ENCODE measurements at regions not wholly inside any gene's neighbourhood (a gene's known extent, or its start where the extent isn't known, plus 50 kb on each side); places are given as distances from the start of the nearest gene placed in this dataset.
"Not testable (repeated sequence)": the region's sequence is repeated elsewhere in the genome, so short reads cannot be mapped to it uniquely, and the experiment has no call there.

DNA sequence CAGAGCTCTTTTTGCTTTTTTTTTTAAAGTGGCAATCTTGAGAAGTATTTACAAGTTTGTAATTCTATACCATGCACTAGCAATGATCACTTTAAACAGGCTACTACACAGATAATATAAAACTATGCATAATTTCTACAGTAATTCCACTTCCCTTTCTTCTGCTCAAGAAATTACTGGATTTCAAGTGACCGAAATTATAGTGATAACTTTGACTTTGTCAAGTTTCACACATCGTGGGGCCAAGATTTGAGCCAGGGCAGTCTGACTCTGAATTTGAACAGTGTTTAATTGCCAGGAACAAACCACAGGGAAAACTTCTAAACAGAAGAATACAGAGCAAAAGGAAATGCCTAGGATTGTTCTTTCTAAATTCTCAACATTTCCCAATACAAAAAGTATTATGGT, 288.3 kb upstream of the MKLN1 start:
- no peak overlapping the region for H3K4me3 ChIP-seq (ENCODE audit: low read length)
- no peak overlapping the region for H3K9ac ChIP-seq (ENCODE audit: low read length)
- H3K79me2 ChIP-seq (ENCODE audit: low read length) = peaks cover 85% of the 10 kb centered on the region
- no peak overlapping the region for H3K27ac ChIP-seq (ENCODE audit: low read length)
- TF ChIP-seq, protein P1, sequence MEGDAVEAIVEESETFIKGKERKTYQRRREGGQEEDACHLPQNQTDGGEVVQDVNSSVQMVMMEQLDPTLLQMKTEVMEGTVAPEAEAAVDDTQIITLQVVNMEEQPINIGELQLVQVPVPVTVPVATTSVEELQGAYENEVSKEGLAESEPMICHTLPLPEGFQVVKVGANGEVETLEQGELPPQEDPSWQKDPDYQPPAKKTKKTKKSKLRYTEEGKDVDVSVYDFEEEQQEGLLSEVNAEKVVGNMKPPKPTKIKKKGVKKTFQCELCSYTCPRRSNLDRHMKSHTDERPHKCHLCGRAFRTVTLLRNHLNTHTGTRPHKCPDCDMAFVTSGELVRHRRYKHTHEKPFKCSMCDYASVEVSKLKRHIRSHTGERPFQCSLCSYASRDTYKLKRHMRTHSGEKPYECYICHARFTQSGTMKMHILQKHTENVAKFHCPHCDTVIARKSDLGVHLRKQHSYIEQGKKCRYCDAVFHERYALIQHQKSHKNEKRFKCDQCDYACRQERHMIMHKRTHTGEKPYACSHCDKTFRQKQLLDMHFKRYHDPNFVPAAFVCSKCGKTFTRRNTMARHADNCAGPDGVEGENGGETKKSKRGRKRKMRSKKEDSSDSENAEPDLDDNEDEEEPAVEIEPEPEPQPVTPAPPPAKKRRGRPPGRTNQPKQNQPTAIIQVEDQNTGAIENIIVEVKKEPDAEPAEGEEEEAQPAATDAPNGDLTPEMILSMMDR (IDR thresholded peaks at IDR 0.05; ENCODE audit: low read length) = no peak
- TF ChIP-seq EZH2phosphoT487 (IDR thresholded peaks at IDR 0.05; ENCODE audit: low read length) (no peak), EZH2 (optimal IDR thresholded peaks at IDR 0.05; ENCODE audit: low read depth, low read length) (no peak)
- no peak overlapping the region for H3K4me2 ChIP-seq (ENCODE audit: low read depth, low read length)
- peaks cover 24% of the 10 kb centered on the region; the same call in 1 of the 2 replicates for H4K20me1 ChIP-seq (ENCODE audit: insufficient read depth, low read length)
- H3F3A ChIP-seq (ENCODE audit: insufficient read depth, low read length) = no peaks in the 10 kb centered on the region
- no peaks in the 10 kb centered on the region for H3K36me3 ChIP-seq (replicated peaks; ENCODE audit: insufficient read depth, low read length)
- DNase-seq = no peak
- no peaks in the 10 kb centered on the region for H3K4me1 ChIP-seq (ENCODE audit: low read length)
- no peaks in the 10 kb centered on the region for H3K9me2 ChIP-seq (replicated peaks; ENCODE audit: insufficient read depth, low read length)
- no peaks in the 10 kb centered on the region for H3K9me3 ChIP-seq (replicated peaks; ENCODE audit: insufficient read depth, low read length)
- no peak overlapping the region for H2AFZ ChIP-seq (ENCODE audit: low read length)
- H3K27me3 ChIP-seq (replicated peaks; ENCODE audit: insufficient read depth, low read length) = no peaks in the 10 kb centered on the region

DNA sequence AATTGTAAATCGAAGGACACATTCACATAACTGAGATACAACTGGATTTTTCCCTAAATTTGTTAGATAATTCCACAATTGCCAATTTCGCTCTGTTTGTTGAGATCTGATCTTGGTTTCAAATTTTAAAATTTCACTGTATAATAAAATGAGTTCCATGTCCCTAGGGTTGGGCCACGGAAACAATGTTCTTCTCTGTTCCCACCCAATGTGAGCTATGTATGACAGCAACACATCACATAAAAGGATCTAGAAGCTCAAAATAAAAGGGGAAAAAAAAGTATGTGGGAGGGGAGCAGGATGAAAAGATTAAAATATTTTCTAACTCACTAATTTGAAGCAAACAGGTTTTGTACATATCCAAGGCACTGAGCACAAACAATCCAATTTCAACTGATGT, 287.8 kb upstream of the MKLN1 start:
- Histone ChIP-seq H3K27me3 (replicated peaks; ENCODE audit: insufficient read depth, low read length) (no peaks in the 10 kb centered on the region), H3K27ac (ENCODE audit: low read length) (no peak overlapping the region), H4K20me1 (ENCODE audit: insufficient read depth, low read length) (peaks cover 25% of the 10 kb centered on the region), H3K9me3 (replicated peaks; ENCODE audit: insufficient read depth, low read length) (no peaks in the 10 kb centered on the region), H2AFZ (ENCODE audit: low read length) (no peak overlapping the region), H3K9ac (ENCODE audit: low read length) (no peak overlapping the region), H3K36me3 (replicated peaks; ENCODE audit: insufficient read depth, low read length) (no peaks in the 10 kb centered on the region), H3K79me2 (ENCODE audit: low read length) (peaks cover 85% of the 10 kb centered on the region), H3K4me2 (ENCODE audit: low read depth, low read length) (no peak overlapping the region), H3K4me3 (ENCODE audit: low read length) (no peak overlapping the region), H3K9me2 (replicated peaks; ENCODE audit: insufficient read depth, low read length) (no peaks in the 10 kb centered on the region), H3K4me1 (ENCODE audit: low read length) (no peaks in the 10 kb centered on the region), H3F3A (ENCODE audit: insufficient read depth, low read length) (no peaks in the 10 kb centered on the region)
- DNase-seq = no peak
- TF ChIP-seq, protein P1 (IDR thresholded peaks at IDR 0.05; ENCODE audit: low read length) = no peak
- TF ChIP-seq EZH2phosphoT487 (IDR thresholded peaks at IDR 0.05; ENCODE audit: low read length) = no peak
- no peak for TF ChIP-seq EZH2 (optimal IDR thresholded peaks at IDR 0.05; ENCODE audit: low read depth, low read length)

- Histone ChIP-seq H3K79me2 (ENCODE audit: low read length) (peaks cover 85% of the 10 kb centered on the region), H3K4me1 (ENCODE audit: low read length) (no peaks in the 10 kb centered on the region), H3K9me3 (replicated peaks; ENCODE audit: insufficient read depth, low read length) (no peaks in the 10 kb centered on the region), H3K4me3 (ENCODE audit: low read length) (no peak overlapping the region), H4K20me1 (ENCODE audit: insufficient read depth, low read length) (peaks cover 24% of the 10 kb centered on the region), H3K9me2 (replicated peaks; ENCODE audit: insufficient read depth, low read length) (no peaks in the 10 kb centered on the region), H3K27me3 (replicated peaks; ENCODE audit: insufficient read depth, low read length) (no peaks in the 10 kb centered on the region), H3K9ac (ENCODE audit: low read length) (no peak overlapping the region), H2AFZ (ENCODE audit: low read length) (no peak overlapping the region), H3F3A (ENCODE audit: insufficient read depth, low read length) (no peaks in the 10 kb centered on the region), H3K27ac (ENCODE audit: low read length) (no peak overlapping the region), H3K4me2 (ENCODE audit: low read depth, low read length) (no peak overlapping the region), H3K36me3 (replicated peaks; ENCODE audit: insufficient read depth, low read length) (no peaks in the 10 kb centered on the region)
- TF ChIP-seq, protein P1 (IDR thresholded peaks at IDR 0.05; ENCODE audit: low read length) = peak; percentile 98
- TF ChIP-seq EZH2 (optimal IDR thresholded peaks at IDR 0.05; ENCODE audit: low read depth, low read length) (no peak), EZH2phosphoT487 (IDR thresholded peaks at IDR 0.05; ENCODE audit: low read length) (no peak)
- DNase-seq = peak; percentile 71
These were observed 287.2 kb upstream of the MKLN1 start for GRCh38 chr7:131040467-131040932.

DNA sequence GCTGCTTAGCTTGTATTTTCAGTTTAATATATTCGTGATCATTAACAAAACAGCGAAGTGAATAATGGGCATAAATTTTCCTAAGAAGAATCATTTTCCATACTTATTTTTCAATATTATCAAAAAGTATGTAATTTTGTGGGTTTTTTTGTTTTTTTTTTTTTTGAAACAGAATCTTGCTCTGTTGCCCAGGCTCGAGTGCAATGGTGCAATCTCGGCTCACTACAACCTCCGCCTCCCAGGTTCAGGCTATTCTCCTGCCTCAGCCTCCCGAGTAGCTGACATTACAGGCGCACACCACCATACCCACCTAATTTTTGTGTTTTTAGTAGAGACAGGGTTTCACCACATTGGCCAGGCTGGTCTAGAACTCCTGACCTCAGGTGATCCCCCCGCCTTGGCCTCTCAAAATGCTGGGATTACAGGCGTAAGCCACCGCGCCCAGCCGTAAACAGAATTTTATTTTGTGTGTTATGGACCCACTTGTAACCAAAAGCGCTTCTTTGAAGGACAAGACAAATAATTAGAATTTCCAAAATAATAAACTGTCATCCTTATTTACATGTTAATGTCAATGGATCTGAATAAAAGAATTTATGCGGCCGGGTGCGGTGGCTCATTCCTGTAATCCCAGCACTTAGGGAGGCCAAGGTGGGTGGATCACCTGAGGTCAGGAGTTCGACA, 286.5 kb upstream of the MKLN1 start:
- H3K79me2 ChIP-seq (ENCODE audit: low read length) = peaks cover 87% of the 10 kb centered on the region
- not testable (repeated sequence) for H3K9me3 ChIP-seq (replicated peaks; ENCODE audit: insufficient read depth, low read length); H3K9me2 ChIP-seq (replicated peaks; ENCODE audit: insufficient read depth, low read length); H3K4me3 ChIP-seq (ENCODE audit: low read length); H3K4me1 ChIP-seq (ENCODE audit: low read length); DNase-seq; H3K27me3 ChIP-seq (replicated peaks; ENCODE audit: insufficient read depth, low read length); H3K36me3 ChIP-seq (replicated peaks; ENCODE audit: insufficient read depth, low read length); H3K27ac ChIP-seq (ENCODE audit: low read length); H3K9ac ChIP-seq (ENCODE audit: low read length); H3F3A ChIP-seq (ENCODE audit: insufficient read depth, low read length); H2AFZ ChIP-seq (ENCODE audit: low read length); H3K4me2 ChIP-seq (ENCODE audit: low read depth, low read length)
- peaks cover 21% of the 10 kb centered on the region for H4K20me1 ChIP-seq (ENCODE audit: insufficient read depth, low read length)
